ENCODE measurements at regions not wholly inside any gene's neighbourhood (a gene's known extent, or its start where the extent isn't known, plus 50 kb on each side); places are given as distances from the start of the nearest gene placed in this dataset.

GRCh38 chr6:122289762-122290539 is 109.5 kb upstream of the HSF2 start (continued):
- TF ChIP-seq PRDM4 (tag by site-specific recombination; IDR thresholded peaks at IDR 0.05) (peak; percentile 9; the same call in 1 of the 2 replicates), GFI1B (tag by site-specific recombination; IDR thresholded peaks at IDR 0.05) (no peak), ZNF843 (tag by site-specific recombination; IDR thresholded peaks at IDR 0.05) (0 out of 2 replicates have a peak, but pooled peaks have one; percentile 24), ZNF707 (tag by site-specific recombination; IDR thresholded peaks at IDR 0.05) (no peak), ZNF223 (tag by site-specific recombination; IDR thresholded peaks at IDR 0.05) (no peak)

GRCh38 chr6:122297010-122297409 is 102.4 kb upstream of the HSF2 start:
- Histone ChIP-seq H3K9me3 (ENCODE audit: control insufficient read depth, insufficient read depth, low read depth, low read length) (no peaks in the 10 kb centered on the region), H3K36me3 (ENCODE audit: control insufficient read depth in 2 of 2, insufficient read depth in 1 of 2, low read length in 2 of 2) (no peaks in the 10 kb centered on the region), H3K27ac (ENCODE audit: extremely low read depth, low read depth, low read length) (no peak overlapping the region), H3K4me1 (ENCODE audit: control insufficient read depth, insufficient read depth, low read length) (no peaks in the 10 kb centered on the region), H3K4me3 (ENCODE audit: low read depth, low read length) (no peak overlapping the region)
- TF ChIP-seq PRDM2 (tag by site-specific recombination; IDR thresholded peaks at IDR 0.05; ENCODE audit: borderline replicate concordance) (no peak), FEZF1 (tag by site-specific recombination; IDR thresholded peaks at IDR 0.05) (no peak), ZBTB7A (tag by site-specific recombination; IDR thresholded peaks at IDR 0.05; ENCODE audit: low read depth) (no peak), ZNF23 (tag by site-specific recombination; IDR thresholded peaks at IDR 0.05; ENCODE audit: borderline replicate concordance) (no peak), ZNF488 (tag by site-specific recombination; IDR thresholded peaks at IDR 0.05) (no peak), MZF1 (tag by site-specific recombination; IDR thresholded peaks at IDR 0.05; ENCODE audit: borderline replicate concordance) (no peak)
- CTCF ChIA-PET: no interaction called here
- POLR2A ChIA-PET: no interaction called here

- TF ChIP-seq ZNF449 (tag by site-specific recombination; IDR thresholded peaks at IDR 0.05) (no peak), ZNF792 (tag by site-specific recombination; IDR thresholded peaks at IDR 0.05) (no peak), ZNF529 (tag by site-specific recombination; IDR thresholded peaks at IDR 0.05; ENCODE audit: insufficient replicate concordance) (no peak), ZNF394 (tag by site-specific recombination; IDR thresholded peaks at IDR 0.05; ENCODE audit: borderline replicate concordance) (no peak), ZBTB8A (tag by site-specific recombination; IDR thresholded peaks at IDR 0.05) (no peak), MZF1 (tag by site-specific recombination; IDR thresholded peaks at IDR 0.05; ENCODE audit: borderline replicate concordance) (no peak), ZNF843 (tag by site-specific recombination; IDR thresholded peaks at IDR 0.05) (no peak), ZNF18 (tag by site-specific recombination; IDR thresholded peaks at IDR 0.05) (no peak)
- no peak overlapping the region for H3K4me3 ChIP-seq (ENCODE audit: low read depth, low read length)
- H3K36me3 ChIP-seq (ENCODE audit: control insufficient read depth in 2 of 2, insufficient read depth in 1 of 2, low read length in 2 of 2): no peaks in the 10 kb centered on the region
- H3K4me1 ChIP-seq (ENCODE audit: control insufficient read depth, insufficient read depth, low read length): no peaks in the 10 kb centered on the region
- ChIA-PET POLR2A (no interaction called here), CTCF (no interaction called here)
- no peak overlapping the region for H3K27ac ChIP-seq (ENCODE audit: extremely low read depth, low read depth, low read length)
- no peaks in the 10 kb centered on the region for H3K9me3 ChIP-seq (ENCODE audit: control insufficient read depth, insufficient read depth, low read depth, low read length)
Observed at GRCh38 chr6:122302067-122302466, 97.4 kb upstream of the HSF2 start.
